Adrenal gland (tissue), 9 donors: ENCODE measurements at regions not wholly inside any gene's neighbourhood (a gene's known extent, or its start where the extent isn't known, plus 50 kb on each side); places are given as distances from the start of the nearest gene placed in this dataset.

Source experiments
- DNase-seq, 7 donors: peaks; one replicate each; pipeline ENCODE4 v3.0.0-alpha.2; 2019 to 2020
- H3K27ac ChIP-seq, 5 donors: fragments of 200-600 bp; sonication (generic) in 4 of 5; 1 replicate in 3 of 5; 2 replicates in 2 of 5; pipeline versions ENCODE4 v1.5.1 to v1.8.0; 2016 to 2020; ENCODE audit warnings: mild to moderate bottlenecking in 1 of 5
- H3K27me3 ChIP-seq: fragments of 200-600 bp; 2 replicates; pipeline ENCODE4 v1.8.0; 2021
- H3K36me3 ChIP-seq, 2 donors: fragments of 200-600 bp; replicated peaks in 1 of 2; 1 replicate in 1 of 2; 2 replicates in 1 of 2; pipeline versions ENCODE4 v1.5.1 to v1.8.0; 2018 to 2022
- H3K4me1 ChIP-seq, 2 donors: fragments of 200-600 bp; replicated peaks in 1 of 2; 1 replicate in 1 of 2; 2 replicates in 1 of 2; pipeline versions ENCODE4 v1.5.1 to v1.8.0; 2018 to 2021
- H3K4me3 ChIP-seq, 4 donors: fragments of 200-600 bp; sonication (generic) in 3 of 4; one replicate each; pipeline ENCODE4 v1.5.1; 2016 to 2018
- H3K9me3 ChIP-seq, 3 donors: fragments of 200-600 bp; sonication (generic) in 1 of 3; replicated peaks in 1 of 3; 1 replicate in 2 of 3; 2 replicates in 1 of 3; pipeline versions ENCODE4 v1.5.1 to v1.8.0; 2016 to 2021
- POLR2A ChIP-seq, 2 donors: fragments of 450-650 bp; IDR thresholded peaks; one replicate each; pipeline ENCODE4 v1.6.1; 2017; ENCODE audit warnings: antibody characterized with exemption in 2 of 2, mild to moderate bottlenecking in 2 of 2, moderate library complexity in 1 of 2
- WGBS, 4 donors: extraction: QIAGEN DNeasy Blood & Tissue Kit in 2 of 4; methylation state at CpG; one replicate each; pipeline versions ENCODE4 v1.1.5 to v1.1.7; 2013 to 2017; 5-methylcytosine and 5-hydroxymethylcytosine counted together
- intact Hi-C, 2 donors: fragments of 100-400 bp; cut with DNase I; formaldehyde crosslinking; loops; one replicate each; pipeline versions ENCODE4 v1.14.1 to v1.15.0; 2022 to 2023
- TF ChIP-seq, protein P1 (sequence below), 6 experiments: fragments of 450-650 bp in 4 of 6; fragments of 200-600 bp in 2 of 6; sonication (generic) in 1 of 6; IDR thresholded peaks; 1 replicate in 5 of 6; 2 replicates in 1 of 6; pipeline versions ENCODE4 v1.5.1 to v1.8.0; 2016 to 2021; ENCODE audit warnings: antibody characterized with exemption in 6 of 6, mild to moderate bottlenecking in 2 of 6, moderate library complexity in 1 of 6
- donor health status: healthy with polysubstance abuse.
- donor health status: Bipolar disorder and iron deficiency.
- donor health status: DM: yes; HTN: yes; CAD: no.
- donor health status: DM: no; HTN: no; CAD: no.
- donor health status: DM: no; HTN: no; CAD: no.

DNA sequence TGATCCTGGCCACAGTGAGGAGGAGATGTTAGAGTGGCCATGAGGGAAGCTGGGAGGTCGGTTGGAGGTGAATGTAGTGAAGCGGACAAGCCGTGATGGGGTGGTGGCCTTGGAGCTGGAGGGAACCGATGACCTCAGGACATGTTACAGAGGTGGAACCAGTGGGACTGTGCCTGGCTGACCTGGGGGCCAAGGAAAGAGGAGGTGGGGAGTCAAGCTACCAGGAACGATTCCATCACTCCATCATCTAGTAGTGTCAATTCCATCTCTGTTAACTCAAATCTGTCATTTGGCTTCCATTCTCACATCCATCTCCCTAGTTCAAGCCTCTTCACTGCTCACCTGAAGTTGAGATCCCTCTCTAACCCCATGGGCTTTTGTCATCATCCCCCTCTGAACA, 102.4 kb upstream of the LYZL2 start:
- no peak overlapping the region for H3K27ac ChIP-seq
- H3K36me3 ChIP-seq, result no peaks in the 10 kb centered on the region
- 75 to 89% (median 84%) methylated on average over 5 of the region's 5 CpGs for WGBS, 4 donors
- H3K9me3 ChIP-seq, result no peaks in the 10 kb centered on the region
- TF ChIP-seq, protein P1, sequence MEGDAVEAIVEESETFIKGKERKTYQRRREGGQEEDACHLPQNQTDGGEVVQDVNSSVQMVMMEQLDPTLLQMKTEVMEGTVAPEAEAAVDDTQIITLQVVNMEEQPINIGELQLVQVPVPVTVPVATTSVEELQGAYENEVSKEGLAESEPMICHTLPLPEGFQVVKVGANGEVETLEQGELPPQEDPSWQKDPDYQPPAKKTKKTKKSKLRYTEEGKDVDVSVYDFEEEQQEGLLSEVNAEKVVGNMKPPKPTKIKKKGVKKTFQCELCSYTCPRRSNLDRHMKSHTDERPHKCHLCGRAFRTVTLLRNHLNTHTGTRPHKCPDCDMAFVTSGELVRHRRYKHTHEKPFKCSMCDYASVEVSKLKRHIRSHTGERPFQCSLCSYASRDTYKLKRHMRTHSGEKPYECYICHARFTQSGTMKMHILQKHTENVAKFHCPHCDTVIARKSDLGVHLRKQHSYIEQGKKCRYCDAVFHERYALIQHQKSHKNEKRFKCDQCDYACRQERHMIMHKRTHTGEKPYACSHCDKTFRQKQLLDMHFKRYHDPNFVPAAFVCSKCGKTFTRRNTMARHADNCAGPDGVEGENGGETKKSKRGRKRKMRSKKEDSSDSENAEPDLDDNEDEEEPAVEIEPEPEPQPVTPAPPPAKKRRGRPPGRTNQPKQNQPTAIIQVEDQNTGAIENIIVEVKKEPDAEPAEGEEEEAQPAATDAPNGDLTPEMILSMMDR (IDR thresholded peaks at IDR 0.05), result no peak
- no peak for TF ChIP-seq POLR2A (IDR thresholded peaks at IDR 0.05)
- H3K4me3 ChIP-seq, result no peak overlapping the region
- DNase-seq, result no peak
- intact Hi-C loops, result no loop called here
- no peaks in the 10 kb centered on the region for H3K4me1 ChIP-seq
- no peaks in the 10 kb centered on the region for H3K27me3 ChIP-seq

DNA sequence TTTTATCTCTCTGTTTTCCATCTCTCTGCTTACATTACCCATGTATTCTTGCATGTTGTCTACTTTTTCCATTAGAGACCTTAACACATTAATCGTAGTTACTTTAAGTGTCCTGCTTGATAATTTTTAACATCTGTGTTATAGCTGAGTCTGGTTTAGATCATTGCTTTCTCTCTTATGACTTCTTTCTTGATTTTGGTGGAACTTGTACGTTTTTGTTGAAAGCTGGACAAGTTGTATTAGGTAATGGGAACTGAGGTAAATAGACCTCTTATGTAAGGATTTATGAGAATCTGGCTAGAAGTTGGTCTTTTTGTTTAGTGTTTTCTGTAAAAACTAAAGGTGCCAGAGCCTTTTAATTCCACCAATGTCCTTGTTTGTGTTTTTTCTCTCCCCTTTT, 100.8 kb upstream of the LYZL2 start:
- no peaks in the 10 kb centered on the region for H3K9me3 ChIP-seq
- no peak overlapping the region for H3K27ac ChIP-seq

GRCh38 chr10:30728766-30729165, 99.2 kb upstream of the LYZL2 start:
- intact Hi-C loops, result no loop called here
- Histone ChIP-seq H3K4me3 (no peak overlapping the region), H3K36me3 (no peaks in the 10 kb centered on the region), H3K9me3 (no peaks in the 10 kb centered on the region), H3K27me3 (no peaks in the 10 kb centered on the region), H3K4me1 (no peaks in the 10 kb centered on the region), H3K27ac (no peak overlapping the region)
- 79 to 93% (median 86%) methylated on average over 4 of the region's 4 CpGs for WGBS, 4 donors
- no peak for DNase-seq
- TF ChIP-seq POLR2A (IDR thresholded peaks at IDR 0.05), result no peak
- TF ChIP-seq, protein P1 (IDR thresholded peaks at IDR 0.05), result no peak

More for the DNA sequence above, 100.8 kb upstream of the LYZL2 start:
- no peaks in the 10 kb centered on the region for H3K36me3 ChIP-seq
- 70 to 84% (median 75%) methylated on average over 2 of the region's 2 CpGs for WGBS, 4 donors
- H3K27me3 ChIP-seq, result no peaks in the 10 kb centered on the region
- no peak for DNase-seq
- TF ChIP-seq, protein P1 (IDR thresholded peaks at IDR 0.05), result no peak
- TF ChIP-seq POLR2A (IDR thresholded peaks at IDR 0.05), result no peak
- intact Hi-C loops, result no loop called here
- no peak overlapping the region for H3K4me3 ChIP-seq
- no peaks in the 10 kb centered on the region for H3K4me1 ChIP-seq

DNA sequence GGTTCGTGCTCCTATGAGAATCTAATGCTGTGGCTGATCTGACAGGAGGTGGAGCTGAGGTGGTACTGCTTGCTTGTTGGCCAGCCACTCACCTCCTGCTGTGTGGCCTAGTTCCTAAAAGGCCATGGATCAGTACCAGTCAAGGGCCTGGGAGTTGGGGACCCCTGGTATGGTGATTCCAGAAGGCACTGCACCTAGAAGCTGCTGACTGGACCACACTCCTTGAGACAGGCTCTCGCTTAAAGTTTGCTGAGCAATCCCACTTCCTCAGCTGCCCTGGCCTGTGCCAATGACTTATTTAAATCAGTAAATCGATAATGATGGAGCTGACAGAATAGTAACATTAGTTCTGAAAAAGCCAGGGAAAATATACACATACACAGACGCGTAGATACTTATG, 98.6 kb upstream of the LYZL2 start:
- no peaks in the 10 kb centered on the region for H3K4me1 ChIP-seq
- 88 to 96% (median 90%) methylated on average over 5 of the region's 5 CpGs for WGBS, 4 donors
- intact Hi-C loops, result no loop called here

More for the DNA sequence above, 98.6 kb upstream of the LYZL2 start:
- DNase-seq, result no peak
- Histone ChIP-seq H3K27me3 (no peaks in the 10 kb centered on the region), H3K27ac (no peak overlapping the region), H3K36me3 (no peaks in the 10 kb centered on the region), H3K9me3 (no peaks in the 10 kb centered on the region), H3K4me3 (no peak overlapping the region)
- TF ChIP-seq, protein P1 (IDR thresholded peaks at IDR 0.05), result no peak
- no peak for TF ChIP-seq POLR2A (IDR thresholded peaks at IDR 0.05)
